Esophagus muscularis mucosa (tissue), 4 donors: ENCODE measurements at regions not wholly inside any gene's neighbourhood (a gene's known extent, or its start where the extent isn't known, plus 50 kb on each side); places are given as distances from the start of the nearest gene placed in this dataset.

Experiments
- DNase-seq: peaks from one replicate; pipeline ENCODE4 v3.0.0-alpha.2; 2017; ENCODE audit errors: extremely low spot score
- H3K27ac ChIP-seq, 4 donors: fragments of 200-600 bp; sonication (generic); replicated peaks in 1 of 4; 1 replicate in 3 of 4; 2 replicates in 1 of 4; pipeline ENCODE4 v1.5.1; 2016 to 2019; ENCODE audit warnings: mild to moderate bottlenecking in 1 of 4
- H3K27me3 ChIP-seq, 4 donors: fragments of 200-600 bp; sonication (generic); one replicate each; pipeline versions ENCODE4 v1.5.1 to v1.6.0; 2016 to 2019
- H3K36me3 ChIP-seq, 4 donors: fragments of 200-600 bp; sonication (generic); one replicate each; pipeline ENCODE4 v1.5.1; 2016 to 2019
- H3K4me1 ChIP-seq, 4 donors: fragments of 200-600 bp; sonication (generic); one replicate each; pipeline ENCODE4 v1.5.1; 2016 to 2019
- H3K4me3 ChIP-seq, 4 donors: fragments of 200-600 bp; sonication (generic); 1 replicate in 2 of 4; 2 replicates in 2 of 4; pipeline ENCODE4 v1.5.1; 2016 to 2019; ENCODE audit warnings: mild to moderate bottlenecking in 4 of 4, moderate library complexity in 1 of 4
- H3K9me3 ChIP-seq, 4 donors: fragments of 200-600 bp; sonication (generic); 1 replicate in 3 of 4; 2 replicates in 1 of 4; pipeline ENCODE4 v1.5.1; 2016 to 2019
- CTCF ChIP-seq, 3 experiments: fragments of 200-600 bp in 2 of 3; fragments of 450-650 bp in 1 of 3; sonication (generic) in 2 of 3; IDR thresholded peaks; one replicate each; pipeline ENCODE4 v1.5.1; 2017 to 2019; ENCODE audit warnings: antibody characterized with exemption in 3 of 3, mild to moderate bottlenecking in 2 of 3, moderate library complexity in 1 of 3
- EP300 ChIP-seq: sonication (generic); formaldehyde crosslinking; IDR thresholded peaks from one replicate; pipeline ENCODE4 v1.6.1; 2017; ENCODE audit warnings: antibody characterized with exemption
- POLR2A ChIP-seq: fragments of 450-650 bp; IDR thresholded peaks from one replicate; pipeline ENCODE4 v1.6.1; 2017; ENCODE audit warnings: antibody characterized with exemption, moderate library complexity, mild to moderate bottlenecking, low read depth
- POLR2AphosphoS5 ChIP-seq, 2 donors: sonication (generic); formaldehyde crosslinking; IDR thresholded peaks; one replicate each; pipeline ENCODE4 v1.6.1; 2017; ENCODE audit warnings: antibody characterized with exemption in 2 of 2
- WGBS: methylation state at CpG from one replicate; pipeline ENCODE4 v1.1.5; 2018; 5-methylcytosine and 5-hydroxymethylcytosine counted together
- intact Hi-C: fragments of 100-400 bp; cut with DNase I; formaldehyde crosslinking; loops from one replicate; pipeline ENCODE4 v1.15.1; 2023

GRCh38 chr7:155979994-155980393 is 167.7 kb upstream of the SHH start:
- no peak overlapping the region for H3K27ac ChIP-seq
- intact Hi-C loops: no loop called here
- WGBS: 76% methylated on average over 11 of the region's 12 CpGs
- no peak overlapping the region for H3K4me3 ChIP-seq
- DNase-seq: no peak
- TF ChIP-seq POLR2AphosphoS5 (IDR thresholded peaks at IDR 0.05): no peak
- no peak for TF ChIP-seq CTCF (IDR thresholded peaks at IDR 0.05)
- TF ChIP-seq EP300: no peak
- TF ChIP-seq POLR2A: no peak
- H3K36me3 ChIP-seq: no peaks in the 10 kb centered on the region
- H3K27me3 ChIP-seq: peaks cover 0 to 56% (median 0%) of the 10 kb centered on the region in 4 donors
- no peaks in the 10 kb centered on the region for H3K4me1 ChIP-seq
- no peaks in the 10 kb centered on the region for H3K9me3 ChIP-seq

DNA sequence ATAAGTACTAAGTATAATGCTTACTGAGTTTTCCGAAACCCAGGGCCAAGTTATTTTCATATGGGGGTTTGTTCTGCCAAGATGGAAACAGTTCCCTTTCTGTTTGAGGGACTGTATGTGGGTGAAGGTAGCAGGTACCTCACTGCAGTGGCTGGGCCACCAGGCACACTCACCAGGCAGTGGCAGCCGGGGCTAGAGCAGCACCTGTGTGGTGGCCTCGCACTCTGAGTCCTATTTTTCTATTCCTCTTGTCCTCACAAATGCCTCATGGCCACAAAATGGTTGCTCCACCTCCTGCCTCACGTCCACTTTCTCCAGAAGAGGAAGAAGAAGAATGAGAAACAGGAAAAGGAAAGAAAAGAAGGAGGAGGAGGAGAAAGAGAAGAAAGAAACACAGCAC is 167.3 kb upstream of the SHH start:
- Histone ChIP-seq H3K36me3 (no peaks in the 10 kb centered on the region), H3K4me1 (no peaks in the 10 kb centered on the region), H3K27ac (no peak overlapping the region), H3K9me3 (no peaks in the 10 kb centered on the region), H3K4me3 (no peak overlapping the region), H3K27me3 (peaks cover 0 to 55% (median 0%) of the 10 kb centered on the region in 4 donors)
- TF ChIP-seq POLR2AphosphoS5 (IDR thresholded peaks at IDR 0.05) (no peak), EP300 (no peak), POLR2A (no peak), CTCF (IDR thresholded peaks at IDR 0.05) (no peak)
- WGBS: 65% methylated on average over 4 of the region's 4 CpGs
- DNase-seq: no peak
- intact Hi-C loops: no loop called here

DNA sequence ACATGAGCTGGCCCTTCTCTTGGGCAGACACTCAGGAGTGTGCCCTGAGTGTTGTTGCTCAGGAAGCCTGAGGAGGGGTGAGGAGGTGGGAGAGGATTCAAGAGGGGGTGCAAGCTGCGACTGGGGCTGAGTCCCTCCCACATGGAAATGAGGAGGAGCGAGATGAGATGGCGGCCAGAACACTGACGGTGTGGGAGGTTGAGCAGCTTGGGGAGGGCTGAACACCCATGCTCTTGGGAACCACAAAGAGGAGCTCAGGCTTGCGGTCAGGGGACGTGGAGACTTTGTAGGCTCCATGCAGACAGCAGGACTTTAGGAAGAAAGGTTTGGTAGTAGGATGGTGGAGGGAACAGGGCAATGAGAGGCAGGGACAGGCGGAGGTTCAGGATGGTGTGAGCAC is 163.2 kb upstream of the SHH start:
- no peaks in the 10 kb centered on the region for H3K9me3 ChIP-seq
- no peak overlapping the region for H3K27ac ChIP-seq
- TF ChIP-seq EP300: no peak
- no peak for TF ChIP-seq CTCF (IDR thresholded peaks at IDR 0.05)
- no peak for TF ChIP-seq POLR2A
- TF ChIP-seq POLR2AphosphoS5 (IDR thresholded peaks at IDR 0.05): no peak
- peaks cover 0 to 36% (median 0%) of the 10 kb centered on the region in 4 donors for H3K27me3 ChIP-seq
- no peak overlapping the region for H3K4me3 ChIP-seq
- no peaks in the 10 kb centered on the region for H3K4me1 ChIP-seq
- no peaks in the 10 kb centered on the region for H3K36me3 ChIP-seq
- intact Hi-C loops: no loop called here
- DNase-seq: no peak
- 77% methylated on average over 7 of the region's 7 CpGs for WGBS

DNA sequence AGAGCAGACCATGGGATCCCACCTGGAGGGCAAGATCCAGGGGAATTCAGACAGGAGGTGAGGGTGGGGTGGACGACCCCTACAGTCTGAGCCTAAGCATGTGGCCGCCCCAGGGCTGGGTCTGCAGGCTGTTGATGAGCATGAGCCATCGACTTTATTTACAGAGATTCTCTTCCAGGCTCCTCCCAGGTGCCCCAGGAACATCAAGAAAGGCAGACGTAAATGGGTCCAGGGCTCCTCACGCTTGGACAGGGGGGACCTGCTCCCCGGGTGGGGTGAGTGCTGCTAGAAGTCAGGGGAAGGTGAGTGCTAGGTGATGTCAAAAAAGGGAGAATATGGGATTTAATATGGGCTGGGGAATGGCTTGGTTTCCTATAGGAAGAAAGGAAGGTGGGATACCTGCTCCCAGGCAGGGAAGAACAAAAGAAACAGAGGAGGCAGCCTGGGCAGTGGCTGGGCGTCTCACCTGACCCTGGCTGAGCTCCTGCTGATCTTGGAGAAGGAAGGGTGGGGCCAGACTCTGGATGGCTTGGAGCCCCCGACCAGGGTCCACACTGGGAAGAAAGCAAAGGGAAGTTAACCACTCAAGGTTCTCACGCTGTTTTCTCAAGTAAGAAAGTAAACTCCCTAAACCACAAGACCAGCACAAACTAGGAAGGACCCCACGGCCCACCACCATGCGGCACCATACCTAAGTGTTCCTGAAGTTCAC is 162.1 kb upstream of the SHH start:
- TF ChIP-seq POLR2A: no peak
- TF ChIP-seq CTCF (IDR thresholded peaks at IDR 0.05): no peak
- no peak for TF ChIP-seq EP300
- TF ChIP-seq POLR2AphosphoS5 (IDR thresholded peaks at IDR 0.05): no peak
- Histone ChIP-seq H3K4me1 (no peaks in the 10 kb centered on the region), H3K9me3 (no peaks in the 10 kb centered on the region), H3K4me3 (no peak overlapping the region), H3K27me3 (peaks cover 0 to 25% (median 0%) of the 10 kb centered on the region in 4 donors), H3K27ac (no peak overlapping the region), H3K36me3 (no peaks in the 10 kb centered on the region)
- 68% methylated on average over 11 of the region's 11 CpGs for WGBS
- DNase-seq: no peak
- intact Hi-C loops: no loop called here
